Uterus (tissue), 3 donors: ENCODE measurements at regions not wholly inside any gene's neighbourhood (a gene's known extent, or its start where the extent isn't known, plus 50 kb on each side); places are given as distances from the start of the nearest gene placed in this dataset.

ENCODE experiments used
- DNase-seq, 2 donors: peaks; one replicate each; pipeline ENCODE4 v3.0.0-alpha.2; 2019 to 2020
- H3K27ac ChIP-seq, 2 donors: fragments of 200-600 bp; sonication (generic); 1 replicate in 1 of 2; 2 replicates in 1 of 2; pipeline ENCODE4 v1.5.1; 2016 to 2018
- H3K27me3 ChIP-seq, 2 donors: fragments of 200-600 bp; sonication (generic); one replicate each; pipeline ENCODE4 v1.5.1; 2018 to 2019; ENCODE audit warnings: control low read depth in 1 of 2
- H3K36me3 ChIP-seq, 2 donors: fragments of 200-600 bp; sonication (generic); one replicate each; pipeline ENCODE4 v1.5.1; 2019; ENCODE audit warnings: control low read depth in 1 of 2
- H3K4me1 ChIP-seq, 2 donors: fragments of 200-600 bp; sonication (generic); one replicate each; pipeline ENCODE4 v1.5.1; 2018 to 2019; ENCODE audit warnings: control low read depth in 1 of 2
- H3K4me3 ChIP-seq, 2 donors: fragments of 200-600 bp; sonication (generic); 1 replicate in 1 of 2; 2 replicates in 1 of 2; pipeline ENCODE4 v1.5.1; 2018 to 2019; ENCODE audit warnings: mild to moderate bottlenecking in 1 of 2
- H3K9me3 ChIP-seq, 2 donors: fragments of 200-600 bp; sonication (generic); one replicate each; pipeline ENCODE4 v1.5.1; 2019; ENCODE audit warnings: control low read depth in 1 of 2
- POLR2A ChIP-seq, 2 donors: fragments of 450-650 bp; IDR thresholded peaks; one replicate each; pipeline ENCODE4 v1.6.1; 2016; ENCODE audit warnings: antibody characterized with exemption in 2 of 2, mild to moderate bottlenecking in 1 of 2, moderate library complexity in 1 of 2
- intact Hi-C: fragments of 100-400 bp; cut with DNase I; formaldehyde crosslinking; loops from one replicate; pipeline ENCODE4 v1.15.1; 2023; ENCODE audit warnings: low total_unique reads
- TF ChIP-seq, protein P1 (sequence below), 4 experiments: fragments of 200-600 bp in 2 of 4; fragments of 450-650 bp in 2 of 4; sonication (generic) in 2 of 4; IDR thresholded peaks; one replicate each; pipeline ENCODE4 v1.5.1; 2016 to 2019; ENCODE audit warnings: antibody characterized with exemption in 4 of 4, mild to moderate bottlenecking in 2 of 4, moderate library complexity in 1 of 4
- donor health status: DM: yes; HTN: yes; CAD: no.

DNA sequence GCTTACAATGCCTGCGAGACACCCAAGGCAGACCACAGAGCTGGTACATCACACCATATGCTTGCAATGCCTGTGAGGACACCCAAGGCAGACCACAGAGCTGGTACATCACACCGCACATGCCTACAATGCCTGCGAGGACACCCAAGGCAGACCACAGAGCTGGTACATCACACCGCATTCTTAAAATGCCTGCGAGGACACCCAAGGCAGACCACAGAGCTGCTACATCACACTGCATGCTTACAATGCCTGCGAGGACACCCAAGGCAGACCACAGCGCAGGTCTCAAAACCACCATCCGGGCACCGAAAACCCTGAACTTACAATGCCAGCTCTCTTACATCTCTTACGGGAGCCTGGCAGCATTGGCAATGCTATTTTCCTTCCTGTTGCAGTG lies 799.6 kb downstream of the GALR1 start:
- TF ChIP-seq POLR2A (IDR thresholded peaks at IDR 0.05), result no peak
- TF ChIP-seq, protein P1, sequence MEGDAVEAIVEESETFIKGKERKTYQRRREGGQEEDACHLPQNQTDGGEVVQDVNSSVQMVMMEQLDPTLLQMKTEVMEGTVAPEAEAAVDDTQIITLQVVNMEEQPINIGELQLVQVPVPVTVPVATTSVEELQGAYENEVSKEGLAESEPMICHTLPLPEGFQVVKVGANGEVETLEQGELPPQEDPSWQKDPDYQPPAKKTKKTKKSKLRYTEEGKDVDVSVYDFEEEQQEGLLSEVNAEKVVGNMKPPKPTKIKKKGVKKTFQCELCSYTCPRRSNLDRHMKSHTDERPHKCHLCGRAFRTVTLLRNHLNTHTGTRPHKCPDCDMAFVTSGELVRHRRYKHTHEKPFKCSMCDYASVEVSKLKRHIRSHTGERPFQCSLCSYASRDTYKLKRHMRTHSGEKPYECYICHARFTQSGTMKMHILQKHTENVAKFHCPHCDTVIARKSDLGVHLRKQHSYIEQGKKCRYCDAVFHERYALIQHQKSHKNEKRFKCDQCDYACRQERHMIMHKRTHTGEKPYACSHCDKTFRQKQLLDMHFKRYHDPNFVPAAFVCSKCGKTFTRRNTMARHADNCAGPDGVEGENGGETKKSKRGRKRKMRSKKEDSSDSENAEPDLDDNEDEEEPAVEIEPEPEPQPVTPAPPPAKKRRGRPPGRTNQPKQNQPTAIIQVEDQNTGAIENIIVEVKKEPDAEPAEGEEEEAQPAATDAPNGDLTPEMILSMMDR (IDR thresholded peaks at IDR 0.05), result no peak
- H3K4me1 ChIP-seq, result no peaks in the 10 kb centered on the region
- H3K36me3 ChIP-seq, result no peaks in the 10 kb centered on the region
- intact Hi-C loops, result no loop called here
- no peaks in the 10 kb centered on the region for H3K9me3 ChIP-seq
- H3K4me3 ChIP-seq, result no peak overlapping the region
- DNase-seq, result no peak
- H3K27ac ChIP-seq, result no peak overlapping the region
- no peaks in the 10 kb centered on the region for H3K27me3 ChIP-seq

DNA sequence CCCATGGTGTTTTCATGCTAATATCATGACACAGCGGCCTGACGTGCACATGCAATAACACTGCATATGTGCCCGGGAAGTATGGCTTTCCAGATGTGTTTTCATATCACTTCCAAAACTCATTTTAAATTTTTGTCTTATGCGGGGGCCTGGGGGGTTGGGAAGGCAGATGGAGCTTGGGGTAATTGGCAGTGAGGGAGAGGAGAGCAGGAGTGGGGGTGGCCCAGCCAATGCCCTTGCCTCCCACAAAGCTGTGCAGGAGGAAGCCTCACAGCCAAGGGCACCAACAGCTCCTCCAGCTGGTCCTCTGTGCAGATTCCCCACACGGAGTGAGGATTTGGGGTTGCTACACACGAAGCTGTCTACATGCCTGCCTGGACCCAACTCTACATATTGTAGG lies 805.2 kb downstream of the GALR1 start:
- no peak overlapping the region for H3K27ac ChIP-seq
- H3K4me3 ChIP-seq, result no peak overlapping the region
- no peaks in the 10 kb centered on the region for H3K4me1 ChIP-seq
- H3K36me3 ChIP-seq, result no peaks in the 10 kb centered on the region
- H3K9me3 ChIP-seq, result no peaks in the 10 kb centered on the region
- intact Hi-C loops, result no loop called here
- TF ChIP-seq POLR2A (IDR thresholded peaks at IDR 0.05), result no peak
- TF ChIP-seq, protein P1 (IDR thresholded peaks at IDR 0.05), result no peak
- no peak for DNase-seq
- no peaks in the 10 kb centered on the region for H3K27me3 ChIP-seq

DNA sequence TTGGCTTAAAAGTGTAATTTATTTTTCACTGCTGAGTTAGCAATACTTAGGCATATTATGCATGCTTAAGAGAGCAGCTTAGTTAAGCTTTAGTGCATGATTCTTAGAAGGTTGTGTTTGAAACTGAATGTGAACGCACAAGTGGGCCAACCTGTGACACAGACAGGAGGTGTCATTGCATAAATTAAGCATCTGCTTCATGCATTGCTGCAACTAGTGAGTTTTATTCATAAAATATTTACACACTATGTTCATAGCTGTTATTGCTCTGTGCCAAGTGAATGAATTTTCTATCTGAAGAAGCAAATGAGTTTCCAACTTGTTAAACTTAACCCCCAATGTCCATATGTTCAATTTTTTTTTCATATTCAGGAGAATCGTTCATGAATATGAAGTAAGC lies 806.4 kb downstream of the GALR1 start:
- no peak overlapping the region for H3K27ac ChIP-seq
- no peaks in the 10 kb centered on the region for H3K4me1 ChIP-seq
- H3K4me3 ChIP-seq, result no peak overlapping the region
- TF ChIP-seq POLR2A (IDR thresholded peaks at IDR 0.05), result no peak
- TF ChIP-seq, protein P1 (IDR thresholded peaks at IDR 0.05), result no peak
- intact Hi-C loops, result no loop called here
- no peaks in the 10 kb centered on the region for H3K27me3 ChIP-seq
- H3K36me3 ChIP-seq, result no peaks in the 10 kb centered on the region
- no peak for DNase-seq
- no peaks in the 10 kb centered on the region for H3K9me3 ChIP-seq

DNA sequence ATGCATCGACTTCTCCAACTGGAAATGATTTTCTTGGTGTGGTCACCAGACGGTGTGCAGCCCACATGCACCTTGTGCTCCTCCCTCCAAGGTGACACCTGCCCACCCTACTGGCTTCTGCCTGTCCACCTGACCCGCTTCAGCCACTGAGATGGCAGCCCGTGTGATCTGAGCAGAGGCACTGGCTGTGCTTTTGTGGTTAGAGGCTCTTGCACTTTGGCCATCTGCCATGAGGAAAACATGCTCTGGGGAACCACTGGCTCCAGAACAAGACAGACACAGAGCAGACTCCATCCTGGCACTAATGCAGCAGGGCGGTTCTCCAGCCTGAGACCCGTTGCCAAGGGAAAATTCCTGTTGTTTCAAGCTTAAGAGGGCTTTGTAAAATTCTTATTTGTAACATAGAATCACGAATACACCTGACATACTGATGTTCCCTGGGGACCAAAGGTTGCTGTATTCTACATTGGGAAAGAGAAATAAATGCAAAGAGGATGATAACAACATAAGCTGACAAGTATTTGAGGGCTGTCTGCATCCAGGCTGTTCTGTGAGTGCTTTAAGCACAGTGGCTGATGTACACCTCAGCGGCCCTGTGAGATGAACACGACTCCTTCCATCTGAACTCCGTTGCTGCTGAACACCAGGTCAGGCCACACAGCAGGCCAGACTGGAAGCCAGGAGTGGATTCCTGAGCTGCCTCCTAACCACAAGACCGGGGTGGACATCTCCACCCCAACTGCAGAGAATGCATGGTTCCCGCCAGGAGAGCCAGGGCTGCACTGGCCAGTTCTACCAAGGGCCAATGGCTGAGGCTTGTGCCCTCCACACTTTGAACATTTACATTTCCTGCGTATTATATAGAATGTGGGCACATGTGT lies 820.4 kb downstream of the GALR1 start:
- H3K27me3 ChIP-seq, result no peaks in the 10 kb centered on the region
- H3K4me1 ChIP-seq, result no peaks in the 10 kb centered on the region
- no peak for TF ChIP-seq POLR2A (IDR thresholded peaks at IDR 0.05)
- TF ChIP-seq, protein P1 (IDR thresholded peaks at IDR 0.05), result no peak
- no peak overlapping the region for H3K27ac ChIP-seq
- no peaks in the 10 kb centered on the region for H3K9me3 ChIP-seq
- H3K36me3 ChIP-seq, result no peaks in the 10 kb centered on the region
- H3K4me3 ChIP-seq, result no peak overlapping the region
- intact Hi-C loops, result no loop called here
- no peak for DNase-seq

DNA sequence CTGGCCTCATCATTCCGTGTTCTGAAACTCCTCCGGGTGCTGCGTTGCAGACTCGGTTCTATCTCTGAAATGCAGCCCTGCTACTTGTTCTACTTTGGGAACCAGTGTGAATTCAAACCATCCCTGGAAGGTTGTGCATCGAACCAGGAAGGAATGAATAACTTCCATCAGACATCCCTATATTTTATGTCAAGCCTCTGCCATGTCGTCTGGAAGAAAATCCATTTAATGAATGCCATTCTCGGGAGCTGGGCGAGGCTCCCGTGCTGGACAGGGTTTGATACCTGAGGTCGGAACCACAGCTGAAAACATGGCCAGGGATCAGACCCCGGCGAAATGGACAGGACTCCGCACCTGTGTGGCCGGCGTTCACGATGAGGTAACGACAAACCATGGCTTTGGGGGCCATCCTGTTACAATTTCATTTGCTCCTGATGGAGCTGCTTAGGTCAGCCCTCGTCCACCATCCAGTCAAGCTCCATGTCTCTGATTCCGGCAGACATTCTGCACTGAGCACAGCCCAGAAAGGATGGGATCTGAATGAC lies 821.6 kb downstream of the GALR1 start:
- H3K36me3 ChIP-seq, result no peaks in the 10 kb centered on the region
- no peak for TF ChIP-seq POLR2A (IDR thresholded peaks at IDR 0.05)
- TF ChIP-seq, protein P1 (IDR thresholded peaks at IDR 0.05), result no peak
- no peak for DNase-seq
- no peak overlapping the region for H3K27ac ChIP-seq
- H3K4me1 ChIP-seq, result no peaks in the 10 kb centered on the region
- no peaks in the 10 kb centered on the region for H3K27me3 ChIP-seq
- no peaks in the 10 kb centered on the region for H3K9me3 ChIP-seq
- intact Hi-C loops, result no loop called here
- no peak overlapping the region for H3K4me3 ChIP-seq
